ENCODE measurements at regions not wholly inside any gene's neighbourhood (a gene's known extent, or its start where the extent isn't known, plus 50 kb on each side); places are given as distances from the start of the nearest gene placed in this dataset.

DNA sequence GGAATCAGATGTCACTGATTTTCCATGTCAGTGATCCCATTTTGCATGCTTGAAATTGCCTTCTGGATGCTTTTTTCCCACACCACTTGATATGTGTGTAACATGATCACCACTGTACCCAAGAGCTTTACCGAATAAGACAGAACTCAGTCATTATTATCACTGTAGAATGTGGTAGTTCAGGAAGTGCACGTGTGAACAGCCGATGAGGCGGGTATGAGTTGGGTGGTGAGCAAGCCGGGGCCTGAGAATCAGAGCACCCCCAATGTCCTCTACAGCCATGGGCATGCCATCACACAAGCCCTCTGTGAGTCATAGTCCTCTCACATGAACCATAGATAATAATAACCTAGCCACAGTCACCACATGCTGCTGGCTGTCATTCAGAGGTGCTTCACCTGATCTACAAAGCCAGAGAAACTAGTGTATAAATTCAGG lies 470.8 kb downstream of the SOX2 start:
- TF ChIP-seq CTCF (IDR thresholded peaks at IDR 0.05; ENCODE audit: borderline replicate concordance, control extremely low read depth, extremely low read depth, insufficient read depth, missing control alignments): no peak
- no peak for DNase-seq (ENCODE audit: low spot score)
- in situ Hi-C loops (cut with MboI; ENCODE audit: low sequenced_read_pairs, unreplicated experiment): no loop called here

DNA sequence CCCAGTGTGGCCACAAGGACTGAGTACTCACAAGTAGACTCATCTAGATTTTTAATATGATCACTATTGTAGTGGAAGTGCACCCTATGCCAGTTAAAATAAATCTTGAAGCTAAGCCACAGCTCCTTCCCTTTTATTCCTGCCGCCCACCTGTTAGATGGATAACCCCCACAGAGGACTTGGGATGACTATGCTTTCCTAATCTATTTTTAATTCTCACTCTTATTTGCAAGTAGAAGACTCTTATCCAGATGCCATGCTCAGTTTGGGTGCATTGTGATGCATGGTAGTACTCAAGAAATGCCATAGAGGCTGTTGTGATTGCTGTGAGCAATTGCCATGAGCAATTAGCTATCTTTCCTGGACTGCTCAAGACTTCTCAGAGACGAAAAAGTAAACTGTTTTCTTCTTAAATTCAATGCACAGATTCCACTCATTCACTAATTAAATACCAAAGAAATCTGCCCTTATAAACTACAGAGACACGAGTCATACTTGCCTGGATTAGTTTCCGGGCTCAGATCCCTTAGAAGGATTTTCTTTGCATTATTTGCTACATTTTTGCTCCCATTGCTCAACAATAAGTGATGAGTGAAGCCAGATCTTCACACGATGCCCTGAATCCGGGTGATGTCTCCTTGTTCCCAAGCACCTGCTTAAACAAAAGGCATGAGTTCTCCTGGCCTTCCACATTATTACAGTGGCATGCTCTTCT lies 472.1 kb downstream of the SOX2 start:
- in situ Hi-C loops (cut with MboI; ENCODE audit: low sequenced_read_pairs, unreplicated experiment): no loop called here

GRCh38 chr3:182185313-182185712 lies 473.6 kb downstream of the SOX2 start:
- in situ Hi-C loops (cut with MboI; ENCODE audit: low sequenced_read_pairs, unreplicated experiment): no loop called here
- no peak for DNase-seq (ENCODE audit: low spot score)
- no peak for TF ChIP-seq CTCF (IDR thresholded peaks at IDR 0.05; ENCODE audit: borderline replicate concordance, control extremely low read depth, extremely low read depth, insufficient read depth, missing control alignments)

More for the DNA sequence above, 472.1 kb downstream of the SOX2 start:
- no peak for DNase-seq (ENCODE audit: low spot score)
- no peak for TF ChIP-seq CTCF (IDR thresholded peaks at IDR 0.05; ENCODE audit: borderline replicate concordance, control extremely low read depth, extremely low read depth, insufficient read depth, missing control alignments)

DNA sequence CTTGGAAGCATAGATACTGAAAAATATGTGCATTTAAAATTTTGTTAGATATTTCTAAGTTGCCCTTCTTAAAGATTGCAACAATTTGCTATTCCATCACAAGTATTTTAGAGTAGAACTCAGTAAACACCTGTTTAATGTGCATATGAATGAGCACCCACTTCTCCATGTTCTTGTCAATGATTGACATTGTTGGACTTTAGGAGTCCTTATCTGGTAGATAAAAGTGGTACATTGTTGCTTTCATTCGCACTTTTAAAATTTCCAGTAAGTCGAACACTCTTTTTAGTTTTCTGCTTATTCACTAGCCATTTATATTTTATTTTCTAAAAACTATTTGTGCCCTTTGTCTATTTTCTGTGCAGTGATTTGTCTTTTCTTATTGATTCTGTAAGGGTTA lies 478.3 kb downstream of the SOX2 start:
- DNase-seq (ENCODE audit: low spot score): no peak
- TF ChIP-seq CTCF (IDR thresholded peaks at IDR 0.05; ENCODE audit: borderline replicate concordance, control extremely low read depth, extremely low read depth, insufficient read depth, missing control alignments): no peak
- in situ Hi-C loops (cut with MboI; ENCODE audit: low sequenced_read_pairs, unreplicated experiment): no loop called here

- in situ Hi-C loops (cut with MboI; ENCODE audit: low sequenced_read_pairs, unreplicated experiment): no loop called here
- DNase-seq (ENCODE audit: low spot score): no peak
- TF ChIP-seq CTCF (IDR thresholded peaks at IDR 0.05; ENCODE audit: borderline replicate concordance, control extremely low read depth, extremely low read depth, insufficient read depth, missing control alignments): no peak
Observed at GRCh38 chr3:182198345-182198744, 486.6 kb downstream of the SOX2 start.

DNA sequence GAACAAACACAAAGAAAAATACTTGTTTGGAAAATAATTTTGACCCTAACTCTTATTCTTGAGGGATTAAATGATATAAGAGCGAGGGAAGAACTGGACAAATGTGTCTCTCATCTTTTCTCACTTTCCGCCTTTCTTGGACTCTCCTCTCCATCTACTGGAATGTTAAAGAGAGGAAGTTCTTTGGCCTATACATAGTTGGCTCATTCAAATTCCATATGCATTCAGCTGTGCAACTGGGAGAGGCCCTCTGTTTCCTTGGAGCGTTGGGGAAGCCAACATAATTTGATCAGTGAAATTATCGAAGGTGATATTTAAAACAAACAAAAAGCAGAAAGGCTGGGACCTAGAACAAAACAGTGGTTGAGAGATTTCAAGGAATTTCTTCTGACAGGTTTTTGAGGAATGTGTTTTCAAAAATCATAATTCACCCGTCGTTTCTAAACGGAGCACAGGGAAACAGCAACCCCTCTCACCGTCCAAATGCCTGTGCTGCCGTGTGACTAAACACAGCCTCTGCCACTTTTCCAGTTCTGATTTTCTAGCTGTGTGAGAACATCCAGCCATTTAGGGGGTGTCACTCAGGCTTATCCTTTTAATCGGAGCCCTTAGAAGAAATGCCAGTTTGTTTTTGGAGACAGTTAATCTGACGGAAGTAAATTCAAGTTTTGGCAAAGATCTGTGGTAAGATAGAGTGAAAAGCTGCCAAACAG lies 489.9 kb downstream of the SOX2 start:
- DNase-seq (ENCODE audit: low spot score): no peak
- TF ChIP-seq CTCF (IDR thresholded peaks at IDR 0.05; ENCODE audit: borderline replicate concordance, control extremely low read depth, extremely low read depth, insufficient read depth, missing control alignments): no peak
- in situ Hi-C loops (cut with MboI; ENCODE audit: low sequenced_read_pairs, unreplicated experiment): no loop called here
